Spleen (tissue), 7 donors: ENCODE measurements at regions not wholly inside any gene's neighbourhood (a gene's known extent, or its start where the extent isn't known, plus 50 kb on each side); places are given as distances from the start of the nearest gene placed in this dataset.

Source experiments
- POLR2A ChIP-seq, 3 donors: fragments of 450-650 bp; IDR thresholded peaks; one replicate each; pipeline ENCODE4 v1.5.1; 2017; ENCODE audit warnings: antibody characterized with exemption in 3 of 3, mild to moderate bottlenecking in 1 of 3
- TF ChIP-seq, protein P1 (sequence below), 11 experiments: fragments of 200-600 bp in 7 of 11; fragments of 450-650 bp in 4 of 11; sonication (generic) in 4 of 11; IDR thresholded peaks in 8 of 11; conservative IDR thresholded peaks in 3 of 11; 1 replicate in 7 of 11; 2 replicates in 4 of 11; pipeline versions ENCODE4 v1.4.0 to v1.8.0; 2016 to 2021; ENCODE audit warnings: antibody characterized with exemption in 11 of 11, inconsistent platforms in 4 of 11, mild to moderate bottlenecking in 1 of 11
- donor health status: DM: no; HTN: no; CAD: no; lungs with moderate emphysema.
- donor health status: DM: no; HTN: no; CAD: no.
- donor health status: DM: no; HTN: no; CAD: no.

DNA sequence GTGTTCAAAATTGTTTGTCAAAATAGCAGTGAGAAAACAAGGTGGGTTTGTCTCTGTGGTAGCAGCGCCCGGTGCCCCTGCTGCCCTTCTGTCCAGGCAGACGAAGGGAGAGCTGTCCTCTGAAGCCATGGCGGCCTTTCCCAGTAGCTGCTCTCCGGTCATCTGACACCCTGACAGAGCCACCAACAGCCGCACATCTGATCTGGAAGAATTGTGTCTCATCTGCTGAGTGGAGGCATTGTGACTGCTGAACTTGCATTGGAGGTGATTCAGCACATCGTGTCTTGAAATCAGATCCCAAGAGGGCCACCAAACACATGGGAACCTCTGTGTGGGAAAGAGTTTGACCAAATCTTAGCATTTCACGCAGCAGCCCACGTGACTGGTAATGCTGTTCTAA lies 337.6 kb upstream of the IRX1 start:
- TF ChIP-seq, protein P1, sequence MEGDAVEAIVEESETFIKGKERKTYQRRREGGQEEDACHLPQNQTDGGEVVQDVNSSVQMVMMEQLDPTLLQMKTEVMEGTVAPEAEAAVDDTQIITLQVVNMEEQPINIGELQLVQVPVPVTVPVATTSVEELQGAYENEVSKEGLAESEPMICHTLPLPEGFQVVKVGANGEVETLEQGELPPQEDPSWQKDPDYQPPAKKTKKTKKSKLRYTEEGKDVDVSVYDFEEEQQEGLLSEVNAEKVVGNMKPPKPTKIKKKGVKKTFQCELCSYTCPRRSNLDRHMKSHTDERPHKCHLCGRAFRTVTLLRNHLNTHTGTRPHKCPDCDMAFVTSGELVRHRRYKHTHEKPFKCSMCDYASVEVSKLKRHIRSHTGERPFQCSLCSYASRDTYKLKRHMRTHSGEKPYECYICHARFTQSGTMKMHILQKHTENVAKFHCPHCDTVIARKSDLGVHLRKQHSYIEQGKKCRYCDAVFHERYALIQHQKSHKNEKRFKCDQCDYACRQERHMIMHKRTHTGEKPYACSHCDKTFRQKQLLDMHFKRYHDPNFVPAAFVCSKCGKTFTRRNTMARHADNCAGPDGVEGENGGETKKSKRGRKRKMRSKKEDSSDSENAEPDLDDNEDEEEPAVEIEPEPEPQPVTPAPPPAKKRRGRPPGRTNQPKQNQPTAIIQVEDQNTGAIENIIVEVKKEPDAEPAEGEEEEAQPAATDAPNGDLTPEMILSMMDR (IDR thresholded peaks at IDR 0.05 in 8 of 11, conservative IDR thresholded peaks at IDR 0.05 in 3 of 11) = no peak
- no peak for TF ChIP-seq POLR2A (IDR thresholded peaks at IDR 0.05)
